B cell (primary cell): ENCODE measurements at regions not wholly inside any gene's neighbourhood (a gene's known extent, or its start where the extent isn't known, plus 50 kb on each side); places are given as distances from the start of the nearest gene placed in this dataset.

ENCODE experiments used
- ATAC-seq: fragments of 200-7000 bp; cut with Tn5 transposase; one replicate; pipeline ENCODE4 v1.10.0; 2021; ENCODE audit warnings: low read depth, mild to moderate bottlenecking, moderate number of reproducible peaks, moderate library complexity
- CTCF ChIA-PET: fragments of 350-600 bp; sonication (Branson Sonifier 250); formaldehyde crosslinking; loops from one replicate; lab custom pipeline; 2021; ENCODE audit warnings: antibody characterized with exemption, inconsistent platforms; lab: Charles Lee
- POLR2A ChIA-PET: fragments of 350-600 bp; sonication (Branson Sonifier 250); formaldehyde crosslinking; loops from one replicate; lab custom pipeline; 2021; ENCODE audit warnings: antibody characterized with exemption; lab: Charles Lee
- DNase-seq: peaks from one replicate; pipeline ENCODE4 v3.0.0; 2013
- H2AFZ ChIP-seq: 2 replicates; pipeline ENCODE4 v1.6.1; 2012; ENCODE audit warnings: mild to moderate bottlenecking, low read depth, low read length; ENCODE audit not compliant: insufficient read depth, poor library complexity, severe bottlenecking
- H3K27ac ChIP-seq, 2 donors: 1 replicate in 1 of 2; 2 replicates in 1 of 2; pipeline ENCODE4 v1.5.1; 2012 to 2013; ENCODE audit warnings: low read length in 2 of 2, mild to moderate bottlenecking in 2 of 2, moderate library complexity in 1 of 2
- H3K27me3 ChIP-seq, 4 experiments: fragments of 200-600 bp in 1 of 4; sonication (generic) in 1 of 4; replicated peaks in 1 of 4; 1 replicate in 2 of 4; 2 replicates in 2 of 4; pipeline versions ENCODE4 v1.6.1 to v1.7.0; 2013 to 2016; ENCODE audit warnings: low read length in 3 of 4, mild to moderate bottlenecking in 2 of 4, mixed read lengths in 1 of 4, moderate library complexity in 1 of 4; ENCODE audit not compliant: insufficient read depth in 4 of 4, control insufficient read depth in 3 of 4; ENCODE audit errors: control extremely low read depth in 1 of 4
- H3K36me3 ChIP-seq, 2 experiments: replicated peaks in 1 of 2; 1 replicate in 1 of 2; 2 replicates in 1 of 2; pipeline versions ENCODE4 v1.6.1 to v1.7.1; 2013; ENCODE audit warnings: low read length in 1 of 2; ENCODE audit not compliant: insufficient read depth in 2 of 2, control insufficient read depth in 1 of 2; ENCODE audit errors: control extremely low read depth in 1 of 2, extremely low read depth in 1 of 2
- H3K4me1 ChIP-seq, 2 donors: fragments of 200-600 bp in 1 of 2; sonication (generic) in 1 of 2; 1 replicate in 1 of 2; 2 replicates in 1 of 2; pipeline versions ENCODE4 v1.5.1 to v1.6.1; 2013 to 2017; ENCODE audit warnings: low read length in 2 of 2; ENCODE audit not compliant: control insufficient read depth in 2 of 2, insufficient read depth in 2 of 2
- H3K4me2 ChIP-seq: replicated peaks from 2 replicates; pipeline ENCODE3; 2012; ENCODE audit warnings: mild to moderate bottlenecking, low read depth, low read length; ENCODE audit not compliant: poor library complexity, severe bottlenecking
- H3K4me3 ChIP-seq, 5 experiments: fragments of 200-600 bp in 1 of 5; sonication (generic) in 1 of 5; 1 replicate in 3 of 5; 2 replicates in 2 of 5; pipeline versions ENCODE4 v1.5.1 to v1.7.0; 2011 to 2016; ENCODE audit warnings: low read length in 4 of 5, mild to moderate bottlenecking in 4 of 5, low read depth in 2 of 5, control low read depth in 1 of 5, moderate library complexity in 1 of 5; ENCODE audit not compliant: insufficient read depth in 1 of 5; ENCODE audit errors: control extremely low read depth in 1 of 5, extremely low read depth in 1 of 5
- H3K79me2 ChIP-seq: fragments of 200-600 bp; sonication (generic); one replicate; pipeline ENCODE4 v1.6.0; 2016; ENCODE audit warnings: low read length; ENCODE audit not compliant: control insufficient read depth, insufficient read depth
- H3K9ac ChIP-seq: fragments of 200-600 bp; sonication (generic); 2 replicates; pipeline ENCODE4 v1.6.1; 2017; ENCODE audit warnings: mild to moderate bottlenecking, low read length, moderate library complexity
- H3K9me3 ChIP-seq, 3 donors: one replicate each; pipeline versions ENCODE4 v1.6.1 to v1.7.1; 2013; ENCODE audit warnings: low read length in 2 of 3; ENCODE audit not compliant: control insufficient read depth in 2 of 3, insufficient read depth in 1 of 3; ENCODE audit errors: control extremely low read depth in 1 of 3
- H4K20me1 ChIP-seq: 2 replicates; pipeline ENCODE4 v1.6.0; 2012; ENCODE audit warnings: mild to moderate bottlenecking, low read length; ENCODE audit not compliant: insufficient read depth, control insufficient read depth, poor library complexity, severe bottlenecking
- H3K27ac Mint-ChIP-seq: one replicate; pipeline ENCODE4 v1.8.0; 2021; ENCODE audit warnings: mixed read lengths
- H3K27me3 Mint-ChIP-seq: one replicate; pipeline ENCODE4 v1.8.0; 2021; ENCODE audit warnings: mixed read lengths
- H3K4me1 Mint-ChIP-seq: one replicate; pipeline ENCODE4 v1.8.0; 2021; ENCODE audit warnings: mixed read lengths
- H3K4me3 Mint-ChIP-seq: one replicate; pipeline ENCODE4 v1.8.0; 2021; ENCODE audit warnings: mixed read lengths
- H3K9me3 Mint-ChIP-seq: one replicate; pipeline ENCODE4 v1.8.0; 2022; ENCODE audit warnings: mixed read lengths; ENCODE audit not compliant: insufficient read depth
- CTCF ChIP-seq: fragments of 200-600 bp; IDR thresholded peaks from one replicate; pipeline ENCODE4 v1.8.0; 2022; ENCODE audit warnings: antibody characterized with exemption, mild to moderate bottlenecking
- EZH2 ChIP-seq: IDR thresholded peaks from 2 replicates; pipeline ENCODE4 v1.6.1; 2012; ENCODE audit warnings: borderline replicate concordance, low read depth, mild to moderate bottlenecking, moderate library complexity, low read length; ENCODE audit not compliant: insufficient read depth, poor library complexity, severe bottlenecking
- WGBS: methylation state at CpG from one replicate; pipeline ENCODE4 v1.1.5; 2013; ENCODE audit warnings: missing lambda C conversion rate; ENCODE audit not compliant: insufficient coverage; 5-methylcytosine and 5-hydroxymethylcytosine counted together
- intact Hi-C: fragments of 100-400 bp; cut with micrococcal nuclease; formaldehyde crosslinking; loops from one replicate; pipeline ENCODE4 v1.10.0; 2022

- Mint-ChIP-seq H3K27me3 (no peaks in the 10 kb centered on the region), H3K4me3 (no peak overlapping the region), H3K27ac (no peak overlapping the region), H3K9me3 (peaks cover 7% of the 10 kb centered on the region), H3K4me1 (no peaks in the 10 kb centered on the region)
- ATAC-seq: no peak
- no peak overlapping the region for H3K4me2 ChIP-seq
- WGBS: 30% methylated on average over 5 of the region's 8 CpGs
- H3K27ac ChIP-seq: no peak overlapping the region
- no peaks in the 10 kb centered on the region for H4K20me1 ChIP-seq
- intact Hi-C loops: no loop called here
- no peak overlapping the region for H3K4me3 ChIP-seq
- no peaks in the 10 kb centered on the region for H3K27me3 ChIP-seq
- H3K9me3 ChIP-seq: peaks cover 0 to 15% (median 0%) of the 10 kb centered on the region in 3 donors
- no peaks in the 10 kb centered on the region for H3K79me2 ChIP-seq
- TF ChIP-seq EZH2 (no peak), CTCF (no peak)
- H3K36me3 ChIP-seq: no peaks in the 10 kb centered on the region
- no peak overlapping the region for H3K9ac ChIP-seq
- ChIA-PET POLR2A (no interaction called here), CTCF (no interaction called here)
- H3K4me1 ChIP-seq: no peaks in the 10 kb centered on the region
- no peak for DNase-seq
- H2AFZ ChIP-seq: no peak overlapping the region
Observed at GRCh38 chr6:165091121-165091785, 218.2 kb downstream of the C6orf118 start.

- Histone ChIP-seq H3K4me1 (no peaks in the 10 kb centered on the region), H3K27me3 (no peaks in the 10 kb centered on the region), H3K4me2 (no peak overlapping the region), H4K20me1 (no peaks in the 10 kb centered on the region), H3K27ac (no peak overlapping the region), H3K79me2 (no peaks in the 10 kb centered on the region), H3K9ac (no peak overlapping the region), H3K4me3 (no peak overlapping the region), H2AFZ (no peak overlapping the region), H3K36me3 (no peaks in the 10 kb centered on the region), H3K9me3 (peaks cover 0 to 13% (median 0%) of the 10 kb centered on the region in 3 donors)
- no peak for TF ChIP-seq CTCF
- TF ChIP-seq EZH2: no peak
- DNase-seq (no peak), ATAC-seq (no peak)
- WGBS: 89% methylated on average over 7 of the region's 8 CpGs
- ChIA-PET CTCF (no interaction called here), POLR2A (no interaction called here)
- intact Hi-C loops: no loop called here
- Mint-ChIP-seq H3K9me3 (peaks cover 7% of the 10 kb centered on the region), H3K4me1 (no peaks in the 10 kb centered on the region), H3K27me3 (no peaks in the 10 kb centered on the region), H3K27ac (no peak overlapping the region), H3K4me3 (no peak overlapping the region)
Observed at GRCh38 chr6:165090242-165090641, 219.2 kb downstream of the C6orf118 start.
